K562 (cell line): ENCODE measurements at regions not wholly inside any gene's neighbourhood (a gene's known extent, or its start where the extent isn't known, plus 50 kb on each side); places are given as distances from the start of the nearest gene placed in this dataset.

Experiments used
- ATAC-seq: fragments of 200-7000 bp; cut with Tn5 transposase; 3 replicates; pipeline ENCODE4 v1.9.1; 2020; ENCODE audit warnings: moderate library complexity
- BruUV-seq: library from RNA; stranded (reverse); fragments of 400-500 nt; replicated peaks from 2 replicates; lab custom pipeline; 2021; lab: Mats Ljungman, UMichigan
- CTCF ChIA-PET: fragments of 300-600 bp; formaldehyde crosslinking; extraction: SDS; loops from one replicate; lab custom pipeline; 2021; ENCODE audit warnings: low intra/inter-chr PET ratio; lab: Yijun Ruan, JAX
- POLR2A ChIA-PET: fragments of 300-600, 350-650 bp; sonication (Branson Sonifier 250); formaldehyde crosslinking; extraction: SDS; loops from one replicate; lab custom pipeline; 2021; ENCODE audit warnings: antibody characterized with exemption, inconsistent platforms; lab: Yijun Ruan, JAX
- DNase-seq, 4 experiments: peaks; one replicate each; pipeline versions ENCODE4 v3.0.0 to v3.0.0-alpha.2; 2011 to 2018; ENCODE audit warnings: low spot score in 3 of 4, mixed read lengths in 3 of 4; ENCODE audit errors: extremely low read depth in 1 of 4
- FAIRE-seq: peaks from 2 replicates; lab custom pipeline; 2011; peaks lifted over from hg19 to GRCh38; lab: Jason Lieb, UNC
- H2AFZ ChIP-seq: 2 replicates; pipeline ENCODE4 v1.6.0; 2011; ENCODE audit warnings: low read depth, low read length, control low read depth, inconsistent platforms
- H3K27ac ChIP-seq: fragments of 200-600 bp; 3 replicates; pipeline ENCODE4 v1.8.0; 2011; ENCODE audit warnings: low read depth, mild to moderate bottlenecking, control low read depth, inconsistent platforms, low read length, moderate library complexity, mixed read lengths; ENCODE audit errors: extremely low read depth
- H3K27me3 ChIP-seq, 2 experiments: fragments of 300-600 bp in 1 of 2; 2 replicates in 1 of 2; 3 replicates in 1 of 2; pipeline versions ENCODE4 v1.6.0 to v1.8.0; 2011; ENCODE audit warnings: inconsistent platforms in 2 of 2, low read length in 2 of 2, mild to moderate bottlenecking in 1 of 2, mixed read lengths in 1 of 2, moderate library complexity in 1 of 2; ENCODE audit not compliant: control insufficient read depth in 2 of 2, insufficient read depth in 2 of 2
- H3K36me3 ChIP-seq: fragments of 300-600 bp; 3 replicates; pipeline ENCODE4 v1.8.0; 2011; ENCODE audit warnings: mild to moderate bottlenecking, low read length, inconsistent platforms; ENCODE audit not compliant: control insufficient read depth, insufficient read depth
- H3K4me1 ChIP-seq, 2 experiments: fragments of 200-600 bp in 1 of 2; replicated peaks in 1 of 2; 2 replicates in 1 of 2; 3 replicates in 1 of 2; pipeline versions ENCODE4 v1.5.1 to v1.8.0; 2011; ENCODE audit warnings: inconsistent platforms in 2 of 2, low read length in 2 of 2, mild to moderate bottlenecking in 1 of 2, mixed read lengths in 1 of 2, moderate library complexity in 1 of 2; ENCODE audit not compliant: control insufficient read depth in 2 of 2, insufficient read depth in 2 of 2
- H3K4me2 ChIP-seq: 2 replicates; pipeline ENCODE4 v1.6.1; 2011; ENCODE audit warnings: low read length, control low read depth, inconsistent platforms, mixed read lengths; ENCODE audit not compliant: insufficient read depth
- H3K4me3 ChIP-seq: fragments of 200-600 bp; sonication (generic), shearing (Covaris generic); 2 replicates; pipeline ENCODE4 v1.5.1; 2016; ENCODE audit warnings: control low read depth, inconsistent platforms
- H3K79me2 ChIP-seq: fragments of 200-600 bp; 3 replicates; pipeline ENCODE4 v1.8.0; 2011; ENCODE audit warnings: low read length, inconsistent platforms; ENCODE audit not compliant: control insufficient read depth, insufficient read depth
- H3K9ac ChIP-seq, 2 experiments: 2 replicates each; pipeline versions ENCODE4 v1.6.0 to v1.6.1; 2011; ENCODE audit warnings: low read depth in 2 of 2, low read length in 2 of 2, control low read depth in 1 of 2, inconsistent platforms in 1 of 2, mild to moderate bottlenecking in 1 of 2, mixed read lengths in 1 of 2; ENCODE audit not compliant: insufficient read depth in 1 of 2
- H3K9me1 ChIP-seq: one replicate; pipeline ENCODE4 v1.6.0; 2011; ENCODE audit warnings: inconsistent platforms, mild to moderate bottlenecking, low read length, moderate library complexity; ENCODE audit not compliant: control insufficient read depth, insufficient read depth
- H3K9me3 ChIP-seq: replicated peaks from 2 replicates; pipeline ENCODE4 v1.5.1; 2011; ENCODE audit warnings: low read depth, low read length, inconsistent platforms; ENCODE audit not compliant: control insufficient read depth, insufficient read depth
- H4K20me1 ChIP-seq: replicated peaks from 2 replicates; pipeline ENCODE4 v1.6.1; 2011; ENCODE audit warnings: low read length, inconsistent platforms, mixed read lengths; ENCODE audit not compliant: control insufficient read depth, insufficient read depth
- HBP1 ChIP-seq: fragments of 450-650 bp; formaldehyde crosslinking; IDR thresholded peaks from 2 replicates; pipeline ENCODE4 v1.4.0; 2022; ENCODE audit warnings: missing genetic modification characterization
- MCM7 ChIP-seq, 2 experiments: fragments of 450-650 bp; IDR thresholded peaks; 2 replicates each; pipeline ENCODE4 v1.6.1; 2016 to 2018
- RERE ChIP-seq: sonication (generic); formaldehyde crosslinking; IDR thresholded peaks from 2 replicates; pipeline ENCODE4 v1.8.0; 2023; ENCODE audit warnings: missing genetic modification reagents, mild to moderate bottlenecking, borderline replicate concordance
- SMARCC2 ChIP-seq: fragments of 450-650 bp; IDR thresholded peaks from 2 replicates; pipeline ENCODE4 v1.6.1; 2017; ENCODE audit warnings: antibody characterized with exemption, moderate library complexity, mild to moderate bottlenecking, low read depth
- ZBTB11 ChIP-seq, 3 experiments: fragments of 200-800 bp in 1 of 3; fragments of 250-450 bp in 1 of 3; fragments of 450-650 bp in 1 of 3; sonication (Bioruptor Pico) in 1 of 3; sonication (Bioruptor generic) in 1 of 3; formaldehyde crosslinking in 1 of 3; IDR thresholded peaks; 2 replicates each; pipeline versions ENCODE4 v1.6.1 to v1.8.0; 2016 to 2022; ENCODE audit warnings: mild to moderate bottlenecking in 2 of 3, missing genetic modification characterization in 2 of 3, missing compliant biosample characterization in 1 of 3, moderate library complexity in 1 of 3
- ZNF197 ChIP-seq: fragments of 200-800 bp; sonication (Bioruptor generic); IDR thresholded peaks from 2 replicates; pipeline ENCODE4 v1.6.1; 2016; ENCODE audit warnings: low read depth, missing genetic modification characterization, missing compliant biosample characterization
- ZNF764 ChIP-seq: fragments of 250-450 bp; sonication (Bioruptor Pico); IDR thresholded peaks from 2 replicates; pipeline ENCODE4 v1.4.0; 2020; ENCODE audit warnings: low read depth, mild to moderate bottlenecking, moderate library complexity
- whole genome bisulfite sequencing: fragments of 100-300 bp; shearing (Covaris generic); methylation state at CpG from one replicate; pipeline ENCODE4 v1.1.6; 2016; ENCODE audit warnings: low coverage, mixed read lengths; ENCODE audit not compliant: insufficient coverage; ENCODE audit errors: missing lambda C conversion rate; 5-methylcytosine and 5-hydroxymethylcytosine counted together
- in situ Hi-C: fragments of 300-500 bp; cut with MboI; formaldehyde crosslinking; loops from 4 replicates; pipeline ENCODE4 v1.15.0; 2018; ENCODE audit warnings: inconsistent platforms, mixed read lengths
- intact Hi-C: fragments of 100-400 bp; cut with micrococcal nuclease; formaldehyde crosslinking; loops from 2 replicates; pipeline ENCODE4 v1.14.2; 2022

GRCh38 chr3:119087799-119088198, 53.2 kb upstream of the IGSF11 start:
- WGBS: 0% methylated on average over 1 of the region's 1 CpG
- in situ Hi-C loops: no loop called here
- Histone ChIP-seq H4K20me1 (no peaks in the 10 kb centered on the region), H3K79me2 (no peaks in the 10 kb centered on the region), H3K4me1 (no peaks in the 10 kb centered on the region), H3K27ac (no peak overlapping the region), H3K9me3 (no peaks in the 10 kb centered on the region), H3K27me3 (no peaks in the 10 kb centered on the region), H3K4me2 (no peak overlapping the region), H3K9me1 (no peaks in the 10 kb centered on the region), H3K36me3 (no peaks in the 10 kb centered on the region), H3K4me3 (no peak overlapping the region), H3K9ac (no peak overlapping the region), H2AFZ (no peak overlapping the region)
- no peak for DNase-seq
- no TSS peak for BruUV-seq
- POLR2A ChIA-PET: no interaction called here
- ATAC-seq: no peak
- TF ChIP-seq ZNF764 (CRISPR knock-in tag) (no peak), SMARCC2 (no peak), HBP1 (no peak), ZNF197 (no peak), RERE (no peak), ZBTB11 (CRISPR knock-in tag; IDR thresholded peaks at IDR 0.05) (no peak), MCM7 (IDR thresholded peaks at IDR 0.05) (no peak)
- intact Hi-C loops: no loop called here
- FAIRE-seq: no peak
- CTCF ChIA-PET: no interaction called here
